Osteocyte (in vitro differentiated cells): ENCODE measurements at regions not wholly inside any gene's neighbourhood (a gene's known extent, or its start where the extent isn't known, plus 50 kb on each side); places are given as distances from the start of the nearest gene placed in this dataset.

ENCODE experiments used
- DNase-seq: peaks from one replicate; pipeline ENCODE4 v3.0.0; 2021; ENCODE audit warnings: mixed read lengths; ENCODE audit not compliant: unreplicated experiment; ENCODE audit errors: extremely low spot score
- H3K27ac Mint-ChIP-seq: one replicate; pipeline ENCODE4 v1.8.0; 2021; ENCODE audit warnings: mild to moderate bottlenecking, mixed read lengths; ENCODE audit not compliant: unreplicated experiment
- H3K27me3 Mint-ChIP-seq: one replicate; pipeline ENCODE4 v1.8.0; 2021; ENCODE audit warnings: mixed read lengths; ENCODE audit not compliant: unreplicated experiment
- H3K36me3 Mint-ChIP-seq: one replicate; pipeline ENCODE4 v1.8.0; 2021; ENCODE audit warnings: mixed read lengths; ENCODE audit not compliant: unreplicated experiment
- H3K4me1 Mint-ChIP-seq: one replicate; pipeline ENCODE4 v1.8.0; 2021; ENCODE audit warnings: mixed read lengths; ENCODE audit not compliant: unreplicated experiment
- H3K4me3 Mint-ChIP-seq: one replicate; pipeline ENCODE4 v1.8.0; 2021; ENCODE audit warnings: mild to moderate bottlenecking, moderate library complexity, mixed read lengths; ENCODE audit not compliant: unreplicated experiment
- H3K9me3 Mint-ChIP-seq: one replicate; pipeline ENCODE4 v1.8.0; 2021; ENCODE audit warnings: mixed read lengths; ENCODE audit not compliant: unreplicated experiment
- TF ChIP-seq, protein P1 (sequence below): fragments of 200-600 bp; sonication (generic); IDR thresholded peaks from 2 replicates; pipeline ENCODE4 v1.5.0; 2021; ENCODE audit warnings: antibody characterized with exemption, mild to moderate bottlenecking, moderate library complexity

DNA sequence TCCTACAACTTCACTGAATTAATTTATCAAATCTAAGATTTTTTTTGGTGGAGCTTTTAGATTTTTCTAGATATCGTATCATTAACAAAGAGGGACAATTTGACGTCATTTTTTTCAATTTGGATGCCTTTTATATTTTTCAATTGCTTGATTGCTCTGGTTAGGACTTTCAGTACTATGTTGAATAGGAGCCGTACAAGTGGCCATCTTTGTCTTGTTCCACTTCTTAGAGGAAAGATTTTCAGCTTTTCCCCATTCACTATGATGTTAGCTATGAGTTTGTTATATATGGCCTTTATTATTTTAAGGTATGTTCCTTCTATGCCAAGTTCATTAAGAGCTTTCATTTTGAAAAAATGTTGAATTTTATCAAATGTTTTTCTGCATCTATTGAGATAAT, 86.4 kb upstream of the MYCN start:
- DNase-seq: no peak
- Mint-ChIP-seq H3K27ac (no peak overlapping the region), H3K4me3 (no peak overlapping the region), H3K4me1 (no peaks in the 10 kb centered on the region), H3K36me3 (no peaks in the 10 kb centered on the region), H3K9me3 (no peaks in the 10 kb centered on the region), H3K27me3 (no peaks in the 10 kb centered on the region)
- TF ChIP-seq, protein P1, sequence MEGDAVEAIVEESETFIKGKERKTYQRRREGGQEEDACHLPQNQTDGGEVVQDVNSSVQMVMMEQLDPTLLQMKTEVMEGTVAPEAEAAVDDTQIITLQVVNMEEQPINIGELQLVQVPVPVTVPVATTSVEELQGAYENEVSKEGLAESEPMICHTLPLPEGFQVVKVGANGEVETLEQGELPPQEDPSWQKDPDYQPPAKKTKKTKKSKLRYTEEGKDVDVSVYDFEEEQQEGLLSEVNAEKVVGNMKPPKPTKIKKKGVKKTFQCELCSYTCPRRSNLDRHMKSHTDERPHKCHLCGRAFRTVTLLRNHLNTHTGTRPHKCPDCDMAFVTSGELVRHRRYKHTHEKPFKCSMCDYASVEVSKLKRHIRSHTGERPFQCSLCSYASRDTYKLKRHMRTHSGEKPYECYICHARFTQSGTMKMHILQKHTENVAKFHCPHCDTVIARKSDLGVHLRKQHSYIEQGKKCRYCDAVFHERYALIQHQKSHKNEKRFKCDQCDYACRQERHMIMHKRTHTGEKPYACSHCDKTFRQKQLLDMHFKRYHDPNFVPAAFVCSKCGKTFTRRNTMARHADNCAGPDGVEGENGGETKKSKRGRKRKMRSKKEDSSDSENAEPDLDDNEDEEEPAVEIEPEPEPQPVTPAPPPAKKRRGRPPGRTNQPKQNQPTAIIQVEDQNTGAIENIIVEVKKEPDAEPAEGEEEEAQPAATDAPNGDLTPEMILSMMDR: no peak

DNA sequence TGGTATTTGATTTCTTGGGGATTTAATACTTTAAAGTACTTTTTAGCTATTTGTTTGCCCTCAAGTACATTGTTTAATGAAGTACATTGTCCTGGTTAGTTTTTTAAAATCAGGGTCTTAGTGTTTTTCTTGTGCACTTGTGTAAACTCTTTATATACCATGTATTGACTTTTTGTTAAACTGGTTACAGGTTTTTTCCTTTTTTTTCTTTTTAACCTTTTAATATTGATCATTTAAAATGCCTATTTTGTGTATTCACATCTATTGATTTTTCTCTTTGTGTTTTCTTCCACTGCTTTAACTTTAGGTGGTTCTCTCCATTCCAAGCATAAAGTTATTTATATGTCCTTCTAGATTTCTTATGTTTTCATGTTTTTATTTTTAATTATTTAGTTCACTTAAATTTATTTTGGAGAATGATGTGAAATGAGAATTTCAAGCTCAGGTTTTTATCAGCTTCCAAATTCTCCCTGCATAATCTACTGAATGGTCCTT, 84.5 kb upstream of the MYCN start:
- Mint-ChIP-seq H3K4me3 (no peak overlapping the region), H3K4me1 (no peaks in the 10 kb centered on the region), H3K27ac (no peak overlapping the region), H3K36me3 (no peaks in the 10 kb centered on the region), H3K9me3 (no peaks in the 10 kb centered on the region), H3K27me3 (peaks cover 4% of the 10 kb centered on the region)
- TF ChIP-seq, protein P1: no peak
- DNase-seq: no peak

DNA sequence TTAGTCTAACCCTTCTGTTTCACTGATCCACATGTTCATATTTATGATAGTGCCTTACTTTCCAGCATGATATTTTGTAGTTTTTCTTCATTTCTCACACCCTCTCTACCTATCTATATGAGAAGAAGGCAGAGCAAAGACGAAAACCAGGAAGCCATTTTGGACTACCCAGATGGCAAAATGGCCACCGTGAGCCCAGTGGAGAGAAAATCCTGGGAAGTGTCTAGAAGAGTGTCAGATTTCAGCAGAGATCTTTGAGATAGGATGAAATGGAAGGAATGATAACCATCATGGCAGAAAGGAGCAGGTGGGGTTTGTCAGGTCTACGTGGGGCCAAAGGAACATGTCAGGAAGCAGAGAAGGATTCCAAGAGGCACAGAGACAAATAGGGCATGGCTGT, 84.0 kb upstream of the MYCN start:
- TF ChIP-seq, protein P1: no peak
- H3K4me3 Mint-ChIP-seq: no peak overlapping the region
- H3K4me1 Mint-ChIP-seq: no peaks in the 10 kb centered on the region
- peaks cover 5% of the 10 kb centered on the region for H3K27me3 Mint-ChIP-seq
- H3K9me3 Mint-ChIP-seq: no peaks in the 10 kb centered on the region
- no peaks in the 10 kb centered on the region for H3K36me3 Mint-ChIP-seq
- no peak overlapping the region for H3K27ac Mint-ChIP-seq
- DNase-seq: no peak

DNA sequence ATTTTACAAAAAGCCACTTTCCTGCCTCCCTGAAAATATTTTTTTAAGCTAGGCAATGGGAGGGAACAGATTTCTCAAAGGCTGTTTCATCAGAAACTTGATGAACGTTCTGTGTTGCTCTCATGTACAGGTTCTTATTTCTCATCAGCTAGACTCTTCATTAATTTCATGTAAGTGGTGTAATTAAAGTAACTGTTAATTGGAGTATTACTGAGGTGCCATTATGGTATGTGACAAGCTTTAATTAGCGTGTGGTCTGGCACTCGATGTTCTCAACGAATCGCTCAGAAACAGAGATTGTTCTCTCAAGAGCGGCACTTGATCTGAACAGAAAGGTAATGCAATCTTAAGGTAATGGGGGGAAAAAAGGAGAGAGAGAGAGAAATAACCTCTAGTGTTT, 81.9 kb upstream of the MYCN start:
- no peak overlapping the region for H3K4me3 Mint-ChIP-seq
- H3K4me1 Mint-ChIP-seq: no peaks in the 10 kb centered on the region
- no peaks in the 10 kb centered on the region for H3K9me3 Mint-ChIP-seq
- H3K27me3 Mint-ChIP-seq: peaks cover 7% of the 10 kb centered on the region
- TF ChIP-seq, protein P1: no peak
- DNase-seq: no peak
- H3K36me3 Mint-ChIP-seq: no peaks in the 10 kb centered on the region
- H3K27ac Mint-ChIP-seq: no peak overlapping the region

DNA sequence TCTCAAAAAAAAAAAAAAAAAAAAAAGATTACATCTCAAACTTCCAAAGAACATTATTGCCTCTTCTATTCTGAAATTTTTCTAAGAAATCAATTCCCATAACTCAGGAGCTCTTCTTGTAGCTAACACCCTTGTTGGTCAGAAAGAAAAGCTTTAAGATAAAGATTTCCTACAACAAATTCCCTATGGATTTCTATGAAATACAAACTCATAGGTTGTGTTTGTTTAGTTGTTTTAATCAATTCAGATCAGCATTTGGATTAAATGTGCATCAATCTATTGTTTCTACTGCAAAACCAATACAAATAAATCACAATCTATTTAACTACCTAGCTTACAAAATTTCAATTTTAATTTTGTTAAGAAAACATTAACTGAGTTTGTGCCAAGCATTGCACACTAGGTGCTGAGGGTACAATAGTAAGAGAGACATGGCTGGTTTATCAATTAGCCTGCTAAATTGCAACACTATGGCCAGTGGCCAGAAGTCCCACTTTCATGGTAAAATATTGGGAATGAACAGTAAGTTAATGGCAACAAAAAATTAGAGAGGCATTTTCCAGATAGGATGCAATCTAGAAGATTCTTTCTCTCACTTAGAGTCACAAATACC, 80.2 kb upstream of the MYCN start:
- H3K4me1 Mint-ChIP-seq: no peaks in the 10 kb centered on the region
- no peaks in the 10 kb centered on the region for H3K9me3 Mint-ChIP-seq
- H3K27ac Mint-ChIP-seq: no peak overlapping the region
- peaks cover 8% of the 10 kb centered on the region for H3K27me3 Mint-ChIP-seq
- no peak overlapping the region for H3K4me3 Mint-ChIP-seq
- DNase-seq: no peak
- TF ChIP-seq, protein P1: no peak
- no peaks in the 10 kb centered on the region for H3K36me3 Mint-ChIP-seq
